AML-193 (cell line): ENCODE measurements at regions not wholly inside any gene's neighbourhood (a gene's known extent, or its start where the extent isn't known, plus 50 kb on each side); places are given as distances from the start of the nearest gene placed in this dataset.
"Not testable (repeated sequence)": the region's sequence is repeated elsewhere in the genome, so short reads cannot be mapped to it uniquely, and the experiment has no call there.

ENCODE experiments used
- DNase-seq, 2 experiments: peaks; one replicate each; lab custom pipeline; 2025; lab: John Stamatoyannopoulos, UW

DNA sequence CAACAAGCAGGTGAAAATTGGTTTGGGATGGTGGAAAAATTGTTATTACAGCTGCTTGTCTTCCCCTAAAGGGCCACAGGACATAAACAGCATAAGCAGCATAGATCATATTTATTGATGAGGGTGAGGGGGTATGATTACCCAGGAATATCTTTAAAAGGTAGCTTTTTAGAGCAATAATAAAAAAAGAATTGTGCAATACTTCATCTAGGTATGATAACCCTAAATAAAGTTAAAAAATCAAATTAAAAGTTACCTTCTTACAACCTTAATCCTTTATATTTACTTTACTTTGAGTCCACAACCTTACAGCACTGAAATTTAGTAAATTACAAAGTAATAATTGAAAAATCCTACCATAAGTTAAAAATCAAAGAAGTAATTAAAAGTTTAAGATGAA, 653.3 kb upstream of the RGS18 start:
- no peak for DNase-seq

DNA sequence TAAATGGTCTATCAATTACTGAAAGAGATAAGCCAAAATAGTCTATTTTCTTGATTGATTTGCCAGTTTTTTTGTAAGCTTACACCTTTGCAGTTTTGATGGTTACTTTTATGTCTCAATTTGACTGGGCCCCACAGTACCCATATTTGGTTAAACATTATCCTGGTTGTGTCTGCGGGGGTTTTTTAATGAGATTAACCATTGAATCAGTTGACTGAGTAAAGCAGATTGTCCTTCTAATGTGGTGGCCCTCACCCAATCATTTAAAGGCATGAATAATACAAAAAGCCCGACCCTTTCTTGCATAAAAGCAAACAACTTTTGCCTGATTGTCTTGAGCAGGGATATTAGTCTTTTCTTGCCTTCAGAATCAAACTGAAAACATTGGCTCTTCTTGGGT, 650.0 kb upstream of the RGS18 start:
- no peak for DNase-seq

DNA sequence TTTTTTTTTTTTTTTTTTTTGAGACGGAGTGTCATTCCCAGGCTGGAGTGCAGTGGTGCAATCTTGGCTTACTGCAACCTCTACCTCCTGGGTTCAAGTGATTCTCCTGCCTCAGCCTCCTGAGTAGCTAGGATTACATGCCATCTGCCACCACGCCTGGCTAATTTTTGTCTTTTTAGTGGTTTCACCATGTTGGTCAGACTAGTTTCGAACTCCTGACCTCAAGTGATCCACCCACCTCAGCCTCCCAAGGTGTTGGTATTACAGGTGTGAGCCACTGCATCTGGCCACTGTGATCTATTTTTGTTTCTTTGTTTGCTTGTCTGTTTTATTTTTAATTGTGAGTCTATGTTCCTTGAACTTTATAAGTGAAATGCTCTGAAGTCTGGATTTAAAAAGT, 646.8 kb upstream of the RGS18 start:
- DNase-seq, result not testable (repeated sequence)

DNA sequence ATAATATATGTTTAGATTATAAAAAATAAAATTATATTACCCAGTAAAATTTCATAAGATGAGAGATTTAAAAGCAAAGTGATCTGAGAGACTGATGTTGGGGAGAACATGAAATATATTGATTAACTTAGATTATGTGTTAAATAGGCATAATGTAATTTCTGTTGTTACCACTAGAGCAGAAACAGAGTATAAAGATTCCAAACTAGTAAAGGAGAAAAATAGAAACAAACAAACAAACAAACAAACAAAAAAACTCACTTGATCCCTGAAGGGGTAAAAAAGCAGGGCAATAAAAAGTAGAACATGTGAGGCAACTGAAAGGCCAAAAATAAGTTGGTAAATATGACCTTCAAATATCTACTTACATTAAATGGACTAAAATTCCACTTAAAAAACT, 640.4 kb upstream of the RGS18 start:
- DNase-seq, result no peak

DNA sequence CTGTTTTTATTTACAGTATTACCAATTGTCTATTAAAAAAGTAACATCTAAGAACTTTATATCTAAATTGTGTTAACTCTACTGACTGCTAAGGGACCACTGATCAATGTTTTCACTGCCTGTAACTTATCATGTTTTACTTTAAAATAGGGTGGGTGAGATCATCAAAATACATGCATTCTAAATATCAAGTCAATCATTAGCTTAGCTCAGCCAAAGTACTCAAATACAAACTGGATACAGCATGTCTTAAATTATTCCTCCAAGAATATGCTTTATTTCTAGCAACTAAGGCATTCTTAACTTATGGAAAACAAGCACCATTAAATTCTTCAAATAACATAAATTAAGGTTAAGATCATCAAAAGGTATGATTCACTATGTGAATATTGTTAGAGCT, 638.7 kb upstream of the RGS18 start:
- DNase-seq, result no peak

DNA sequence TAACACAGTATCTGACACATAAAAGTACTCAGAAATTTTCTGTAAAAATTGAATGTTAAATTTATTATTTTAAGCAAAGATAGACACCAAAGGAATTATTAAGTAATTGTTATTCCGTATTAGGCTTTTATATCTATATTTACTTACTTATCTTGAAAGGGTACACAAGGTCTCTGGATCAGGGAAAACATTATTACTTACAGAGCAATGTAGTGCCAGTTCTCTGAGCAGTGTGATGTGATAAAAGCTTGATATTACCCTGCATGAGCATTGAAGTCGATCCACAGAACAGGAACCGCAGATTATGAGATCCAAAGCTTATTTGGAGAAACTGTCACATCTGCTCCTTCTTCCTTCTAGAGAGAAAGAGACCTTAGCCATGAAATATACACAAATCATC, 637.9 kb upstream of the RGS18 start:
- DNase-seq, result no peak

DNA sequence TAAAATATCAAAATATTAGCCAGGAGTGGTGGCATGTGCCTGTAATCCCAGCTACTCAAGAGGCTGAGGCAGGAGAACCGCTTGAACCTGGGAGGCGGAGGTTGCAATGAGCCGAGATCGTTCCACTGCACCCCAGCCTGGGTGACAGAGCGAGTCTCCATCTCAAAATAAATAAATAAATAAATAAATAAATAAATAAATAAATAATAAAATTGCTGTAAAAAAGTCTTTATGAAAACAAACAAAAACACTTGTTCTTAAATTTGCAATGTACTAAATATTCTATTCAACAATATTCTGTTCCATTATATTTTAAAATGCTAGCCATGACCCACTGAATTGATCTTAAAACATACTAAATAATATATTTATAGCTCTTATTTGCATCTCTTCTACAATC, 632.3 kb upstream of the RGS18 start:
- DNase-seq, result not testable (repeated sequence)

DNA sequence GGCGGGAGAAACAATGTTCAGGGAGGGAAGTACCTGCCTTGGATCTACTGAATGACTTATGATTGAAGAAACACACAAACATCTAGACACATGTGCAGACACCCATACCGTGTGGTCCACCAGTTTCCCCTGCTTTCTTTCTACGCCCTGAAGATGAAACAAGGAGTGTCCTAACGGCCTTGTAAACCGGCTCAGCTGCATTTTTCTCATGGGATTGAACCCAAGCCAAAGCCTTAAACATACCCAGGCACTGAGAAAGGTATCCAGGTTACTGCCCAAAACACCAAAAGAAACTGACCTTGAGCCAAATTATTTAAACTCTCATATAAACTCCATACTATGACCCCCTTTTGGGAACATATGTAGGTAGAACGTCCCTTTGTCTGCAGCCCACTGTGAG, 630.0 kb upstream of the RGS18 start:
- no peak for DNase-seq

DNA sequence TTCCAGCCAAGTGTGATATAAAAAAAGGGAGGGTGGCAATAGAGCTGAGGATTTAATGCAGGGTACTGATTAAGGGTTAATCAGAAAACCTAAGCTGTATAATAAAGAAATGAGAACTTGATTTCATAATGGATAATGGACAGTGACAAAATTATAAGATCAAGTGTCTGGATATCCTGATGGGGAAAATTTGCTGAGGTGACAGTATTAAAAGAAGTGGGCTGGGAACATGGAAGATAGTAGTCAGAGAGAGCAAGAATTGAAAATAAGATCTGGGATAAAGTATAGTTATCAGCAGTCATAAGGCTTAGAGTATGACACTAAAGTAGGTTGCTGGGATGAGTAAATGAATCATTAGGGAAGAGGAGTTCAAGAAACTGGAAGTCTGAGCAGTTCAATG, 627.3 kb upstream of the RGS18 start:
- DNase-seq, result no peak

DNA sequence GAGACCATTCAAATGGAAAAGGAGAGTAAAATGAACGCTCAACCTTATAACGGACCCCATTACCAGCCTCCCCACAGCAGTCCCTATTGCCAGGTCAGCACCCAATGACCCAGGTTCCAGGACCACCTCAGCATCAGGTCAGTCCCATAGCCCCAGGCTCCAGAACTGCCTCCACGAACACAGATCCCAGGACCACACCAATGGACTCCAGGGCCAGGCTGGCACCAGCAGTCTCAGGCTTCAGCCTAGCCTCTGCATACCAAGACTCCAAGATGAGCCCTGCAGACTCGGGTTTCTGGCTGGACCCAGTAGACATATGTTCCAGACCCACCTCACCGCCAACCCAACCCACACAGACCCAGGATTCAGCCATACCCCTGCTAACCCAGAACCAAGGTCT, 625.0 kb upstream of the RGS18 start:
- DNase-seq, result no peak

DNA sequence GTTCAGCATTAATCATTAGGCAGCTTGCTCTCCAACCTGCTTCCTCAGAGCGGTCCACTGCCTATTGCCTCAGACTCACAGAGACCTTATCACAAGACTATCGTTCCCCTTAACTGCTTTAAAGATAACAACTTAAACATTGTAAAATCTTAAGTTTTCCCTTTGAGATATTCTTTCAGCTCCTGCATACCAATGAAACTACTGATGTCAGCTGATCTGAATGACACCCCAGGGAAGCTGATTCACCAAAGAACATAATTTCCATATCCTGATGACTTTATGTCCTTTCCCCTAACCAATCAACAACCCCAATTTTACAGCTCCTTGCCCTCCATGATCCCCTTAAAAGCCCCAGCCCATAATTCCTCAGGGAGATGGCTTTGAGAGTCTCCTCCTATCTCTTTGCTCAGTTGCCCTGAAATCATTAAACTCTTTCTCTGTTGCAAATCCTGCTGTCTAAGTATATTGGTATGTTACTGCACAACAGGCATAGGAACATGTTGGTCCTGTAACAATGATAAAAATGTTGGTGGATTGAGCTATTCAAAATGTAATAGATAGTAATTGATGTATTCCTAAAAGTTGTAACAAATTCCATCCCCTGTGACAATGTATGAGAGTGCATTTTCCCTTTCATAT, 621.4 kb upstream of the RGS18 start:
- DNase-seq, result no peak

DNA sequence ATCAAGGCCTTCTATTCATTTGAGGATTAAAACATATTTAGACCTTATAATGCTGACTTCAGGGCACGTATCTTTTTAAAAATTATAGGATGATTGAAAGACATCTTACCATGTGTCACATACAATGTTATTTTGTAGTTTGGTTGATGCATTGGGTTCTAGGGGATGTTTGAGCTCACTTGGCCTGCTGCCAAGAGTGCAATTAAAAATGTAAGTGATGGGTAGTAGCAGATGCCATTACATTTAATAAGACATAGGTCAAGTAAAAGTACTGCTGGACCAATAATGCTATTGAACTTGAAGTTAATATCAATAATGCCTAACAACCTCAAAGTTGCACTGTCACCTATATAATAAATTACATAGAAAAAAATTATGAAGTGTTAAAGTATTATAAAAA, 616.5 kb upstream of the RGS18 start:
- no peak for DNase-seq

DNA sequence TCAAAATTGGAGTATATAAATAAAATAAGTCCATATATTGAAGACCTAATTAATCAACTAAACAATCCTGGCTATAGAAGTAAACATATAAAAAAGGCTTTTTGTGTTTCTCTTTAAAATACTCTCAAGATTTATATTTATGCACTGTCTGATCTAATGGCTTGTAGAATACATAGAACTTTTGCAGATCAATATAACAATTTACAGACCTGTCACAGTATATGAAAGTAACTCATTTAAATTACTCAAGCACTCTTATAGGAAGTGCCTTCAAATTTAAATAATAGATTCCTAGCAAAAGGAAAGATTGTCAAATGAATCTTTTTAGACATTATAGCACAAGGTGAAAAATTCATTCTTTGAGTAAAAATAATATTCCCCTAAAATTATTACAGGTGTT, 615.8 kb upstream of the RGS18 start:
- DNase-seq, result no peak

DNA sequence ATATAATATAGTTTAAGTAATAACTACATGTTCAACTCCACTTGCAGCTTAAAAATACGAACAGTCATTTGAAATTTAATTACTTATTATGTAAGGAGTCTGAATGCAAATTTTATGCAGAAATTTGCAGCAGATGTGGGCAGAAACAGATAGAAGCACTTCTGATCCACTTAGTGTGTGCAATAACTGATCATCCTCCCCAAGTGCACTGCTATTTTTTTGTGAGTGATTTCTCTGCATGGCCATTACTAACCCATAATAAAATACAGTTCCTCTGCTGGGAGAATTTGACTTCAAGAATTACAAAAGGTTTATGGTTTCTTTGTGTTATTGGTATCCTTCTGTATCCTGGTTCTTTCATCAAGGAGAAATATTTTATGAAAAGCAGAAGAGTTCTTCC, 611.5 kb upstream of the RGS18 start:
- DNase-seq, result no peak

DNA sequence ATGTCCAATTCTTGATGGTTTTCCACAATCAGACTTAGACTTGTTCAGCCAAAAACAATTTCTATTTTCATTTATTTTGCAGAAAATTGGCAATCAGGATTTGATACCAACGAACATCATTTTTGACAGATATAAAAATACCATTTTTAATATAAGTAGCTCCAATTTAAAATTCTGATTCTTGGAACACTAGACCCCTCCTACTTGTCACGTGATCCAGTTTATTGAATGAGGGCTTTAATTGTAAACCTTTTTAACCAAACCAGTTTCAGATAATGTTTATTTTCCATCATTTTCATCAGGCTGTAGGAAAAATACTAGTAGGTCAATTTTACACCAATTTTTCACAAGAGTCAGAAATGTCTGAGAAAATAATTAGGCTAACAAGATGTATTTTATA, 607.2 kb upstream of the RGS18 start:
- DNase-seq, result no peak

DNA sequence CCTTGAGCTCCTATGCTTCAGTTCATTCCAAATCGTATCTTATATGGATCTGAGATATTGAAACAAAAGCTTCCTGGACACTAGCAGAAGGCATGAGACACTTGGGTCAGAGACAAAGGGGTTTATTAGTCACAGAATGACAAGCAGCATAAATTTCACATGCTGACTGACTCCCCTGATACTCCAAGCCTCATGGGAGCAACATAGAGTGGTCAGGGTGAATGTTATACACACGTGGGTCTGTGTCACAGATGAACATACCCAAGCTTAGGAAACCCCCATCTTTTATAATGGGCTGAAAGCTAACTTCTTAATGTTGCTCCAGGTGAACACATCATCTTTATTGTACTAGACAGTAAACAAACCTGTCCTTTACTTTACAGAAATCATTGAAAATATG, 599.9 kb upstream of the RGS18 start:
- DNase-seq, result no peak

DNA sequence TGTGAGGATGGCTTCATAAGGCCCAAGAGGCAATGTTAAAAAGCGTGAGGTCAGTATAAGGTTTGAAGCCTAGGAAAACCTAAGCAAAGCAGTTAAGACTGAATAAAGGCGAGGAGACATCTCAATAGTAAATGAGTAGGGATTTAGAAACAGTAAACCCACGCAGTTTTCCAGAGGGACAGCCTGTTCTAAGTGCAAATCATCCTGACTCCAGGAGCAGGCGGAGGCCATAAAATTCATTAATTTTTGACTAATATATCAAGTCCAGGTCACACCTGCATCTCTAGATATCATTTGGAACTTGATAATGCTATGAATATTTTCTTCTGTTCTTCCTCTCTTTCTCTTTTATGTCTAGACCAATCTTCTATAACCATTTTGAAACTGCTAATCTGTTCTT, 597.0 kb upstream of the RGS18 start:
- no peak for DNase-seq

DNA sequence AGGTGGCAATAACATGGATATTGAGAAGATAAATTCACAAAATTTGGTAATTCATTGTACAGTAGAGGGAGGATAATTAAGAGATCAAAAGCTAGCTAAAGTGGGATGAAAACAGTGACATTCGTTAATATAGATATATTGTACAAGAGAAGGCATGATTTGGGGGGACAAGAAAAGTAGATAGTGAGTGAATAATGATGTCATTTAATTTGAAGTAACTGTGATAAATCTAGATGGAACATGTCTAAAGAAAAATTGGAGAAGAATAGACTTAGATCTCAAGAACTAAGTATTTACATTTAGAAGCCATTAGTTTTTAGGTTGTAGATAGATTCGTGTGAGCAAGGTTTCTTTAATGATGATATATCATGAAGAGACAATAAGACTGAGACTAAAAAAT, 594.0 kb upstream of the RGS18 start:
- DNase-seq, result no peak

DNA sequence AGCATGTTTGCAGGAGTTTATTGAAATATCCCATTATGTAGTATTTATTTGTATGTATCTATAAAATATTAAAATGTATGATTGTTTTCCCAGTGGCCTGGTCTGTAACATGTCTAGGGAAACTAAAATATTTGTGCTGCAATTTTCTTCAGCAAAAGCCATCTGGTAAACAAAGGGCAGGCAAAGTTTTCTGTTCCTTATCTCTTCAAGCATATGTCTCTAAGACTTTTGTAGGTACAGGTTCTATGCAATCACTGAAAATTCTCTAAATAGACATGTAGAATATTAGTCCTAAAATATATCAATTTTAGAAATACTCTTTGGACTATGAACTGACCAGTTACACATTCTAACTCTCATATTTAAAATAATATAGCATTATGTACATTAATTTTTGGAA, 585.8 kb upstream of the RGS18 start:
- no peak for DNase-seq

DNA sequence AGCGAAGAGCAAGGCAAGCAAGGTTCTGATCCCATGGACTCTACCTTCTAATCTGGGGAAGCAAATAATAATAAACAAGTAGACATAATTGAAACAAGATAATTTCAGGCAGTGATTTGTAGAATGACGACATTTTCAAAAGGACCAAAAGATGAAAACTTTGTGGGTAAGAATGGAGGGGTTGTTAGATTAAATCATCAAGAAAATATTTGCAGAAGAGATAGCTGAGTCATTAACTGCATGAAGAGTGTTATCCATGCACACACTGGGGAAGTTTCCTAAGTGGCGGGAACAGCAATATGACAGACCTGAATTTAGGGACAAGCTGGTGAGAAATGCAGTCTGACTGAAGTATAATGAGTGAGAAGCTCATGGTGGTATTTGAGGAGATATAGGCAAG, 583.1 kb upstream of the RGS18 start:
- DNase-seq, result no peak

DNA sequence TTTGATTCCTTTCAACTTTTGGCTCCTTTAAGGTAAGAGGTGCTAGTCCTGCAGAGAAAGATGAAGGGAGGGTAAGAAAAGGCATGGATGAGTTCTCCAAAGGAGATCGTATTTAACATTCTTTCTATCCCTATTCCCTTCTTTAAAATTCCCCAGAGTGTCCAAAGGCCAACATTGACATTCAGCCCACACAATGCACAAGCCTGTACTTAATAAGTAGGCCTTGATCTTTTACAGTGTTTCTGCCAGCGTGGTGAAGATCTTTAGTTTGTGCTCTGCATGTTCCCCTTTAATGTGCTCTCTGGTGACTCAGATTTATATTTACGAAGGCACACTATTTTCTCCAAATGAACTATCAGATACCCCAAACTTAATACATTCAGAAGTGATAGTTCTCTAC, 582.5 kb upstream of the RGS18 start:
- DNase-seq, result no peak

DNA sequence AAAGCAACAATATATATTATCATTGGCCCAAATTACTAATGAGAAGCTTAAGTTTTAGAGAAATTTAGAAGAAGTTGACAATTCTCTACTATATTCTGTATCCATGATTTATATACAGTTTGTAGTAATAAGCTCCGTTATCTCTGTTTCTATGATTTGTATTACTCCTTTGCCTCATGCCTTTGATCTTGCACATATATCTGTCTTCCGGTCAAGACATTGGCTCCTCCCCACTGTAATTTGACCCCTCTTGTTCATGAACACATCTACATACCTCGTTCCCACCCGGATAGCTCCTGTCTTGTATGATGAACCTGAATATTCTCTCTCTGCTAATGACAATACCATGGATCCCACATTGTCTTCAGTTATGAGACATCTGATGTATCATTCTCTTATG, 581.0 kb upstream of the RGS18 start:
- DNase-seq, result no peak

DNA sequence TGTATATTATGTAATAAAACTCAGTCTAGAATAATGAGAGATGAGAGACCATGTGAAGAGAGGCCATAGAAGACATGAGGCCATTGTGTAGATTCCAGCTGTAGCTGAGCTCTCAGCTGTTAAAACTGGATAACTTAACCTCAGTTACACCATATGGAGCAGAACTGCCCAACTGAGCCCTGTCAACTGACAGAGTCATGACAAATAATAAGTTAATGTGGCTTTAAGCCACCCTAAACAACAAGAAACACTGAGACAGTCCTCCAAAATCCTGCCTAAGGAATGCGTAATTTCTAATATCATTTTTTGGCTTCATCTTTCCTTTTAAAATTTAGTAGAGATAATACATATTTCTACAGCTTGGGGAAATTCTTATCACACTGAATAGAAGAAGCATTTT, 580.0 kb upstream of the RGS18 start:
- no peak for DNase-seq

DNA sequence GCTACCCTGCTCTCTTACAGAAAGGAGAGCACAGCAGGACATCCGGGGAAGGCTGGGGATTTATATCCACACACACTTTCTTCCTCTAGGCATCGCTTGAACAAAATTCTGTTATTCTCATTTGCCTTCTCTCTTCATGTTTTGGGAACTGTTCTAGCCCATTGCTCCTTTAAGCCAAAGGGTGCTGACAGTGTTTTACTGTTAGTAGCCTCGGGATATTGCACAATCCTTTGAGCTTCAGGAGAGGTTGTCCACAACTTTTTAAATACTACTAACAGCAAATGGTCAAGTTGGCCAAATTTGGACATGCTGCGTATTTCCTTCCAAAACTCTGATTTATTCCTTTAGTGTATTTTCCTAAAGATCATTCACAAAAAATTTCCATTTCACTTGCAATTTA, 579.2 kb upstream of the RGS18 start:
- no peak for DNase-seq

DNA sequence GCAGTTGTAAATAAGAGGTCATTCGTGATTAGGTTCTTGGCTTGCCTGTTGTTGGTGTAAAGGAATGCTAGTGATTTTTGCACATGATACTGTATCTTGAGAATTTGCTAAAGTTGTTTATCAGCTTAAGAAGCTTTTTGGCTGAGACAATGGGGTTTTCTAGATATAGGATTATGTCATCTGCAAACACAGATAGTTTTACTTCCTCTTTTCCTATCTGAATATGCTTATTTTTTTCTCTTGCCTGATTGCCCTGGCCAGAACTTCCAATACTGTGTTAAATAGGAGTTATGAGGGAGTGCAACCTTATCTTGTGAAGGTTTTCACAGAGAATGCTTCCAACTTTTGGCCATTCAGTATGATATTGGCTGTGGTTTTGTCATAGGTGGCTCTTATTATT, 576.1 kb upstream of the RGS18 start:
- no peak for DNase-seq
